WTC11 (cell line): ENCODE measurements at regions not wholly inside any gene's neighbourhood (a gene's known extent, or its start where the extent isn't known, plus 50 kb on each side); places are given as distances from the start of the nearest gene placed in this dataset.

Experiments
- ATAC-seq: fragments of 200-7000 bp; cut with Tn5 transposase; 2 replicates; pipeline ENCODE4 v1.10.0; 2021; ENCODE audit warnings: mild to moderate bottlenecking, moderate library complexity
- CTCF ChIA-PET: fragments of 300-600 bp; sonication (Branson Sonifier 250); formaldehyde crosslinking; loops from one replicate; lab custom pipeline; 2021; ENCODE audit warnings: antibody characterized with exemption; lab: Charles Lee
- POLR2A ChIA-PET: fragments of 350-600 bp; sonication (Branson Sonifier 250); formaldehyde crosslinking; loops from one replicate; lab custom pipeline; 2021; ENCODE audit warnings: antibody characterized with exemption; lab: Charles Lee
- DNase-seq: peaks from one replicate; pipeline ENCODE4 v3.0.0; 2021; ENCODE audit warnings: low spot score
- H3K27ac Mint-ChIP-seq: 2 replicates; pipeline ENCODE4 v1.8.0; 2021; ENCODE audit warnings: mixed read lengths
- H3K27me3 Mint-ChIP-seq: 2 replicates; pipeline ENCODE4 v1.8.0; 2021; ENCODE audit warnings: low read depth, mild to moderate bottlenecking, moderate library complexity, mixed read lengths
- H3K36me3 Mint-ChIP-seq: 2 replicates; pipeline ENCODE4 v1.8.0; 2021; ENCODE audit warnings: mixed read lengths
- H3K4me1 Mint-ChIP-seq: 2 replicates; pipeline ENCODE4 v1.8.0; 2022; ENCODE audit warnings: mixed read lengths
- H3K4me3 Mint-ChIP-seq: 2 replicates; pipeline ENCODE4 v1.8.0; 2021; ENCODE audit warnings: mild to moderate bottlenecking, moderate library complexity, mixed read lengths
- H3K9me3 Mint-ChIP-seq: 2 replicates; pipeline ENCODE4 v1.8.0; 2021; ENCODE audit warnings: mixed read lengths
- CBFB ChIP-seq: sonication (generic); formaldehyde crosslinking; IDR thresholded peaks from 2 replicates; pipeline ENCODE4 v1.8.1; 2022; ENCODE audit warnings: mild to moderate bottlenecking, low read depth, missing genetic modification reagents
- CREM ChIP-seq: sonication (generic); formaldehyde crosslinking; IDR thresholded peaks from 2 replicates; pipeline ENCODE4 v1.8.1; 2022; ENCODE audit warnings: mild to moderate bottlenecking, missing genetic modification reagents, moderate library complexity
- ETV6 ChIP-seq: sonication (generic); formaldehyde crosslinking; IDR thresholded peaks from 2 replicates; pipeline ENCODE4 v1.8.1; 2022; ENCODE audit warnings: mild to moderate bottlenecking, missing genetic modification reagents
- GABPB1 ChIP-seq: sonication (generic); formaldehyde crosslinking; IDR thresholded peaks from 2 replicates; pipeline ENCODE4 v1.8.1; 2023; ENCODE audit warnings: mild to moderate bottlenecking, missing genetic modification reagents
- GRHL2 ChIP-seq: fragments of 250-450 bp; sonication (Bioruptor Pico); IDR thresholded peaks from 2 replicates; pipeline ENCODE4 v1.8.0; 2022; ENCODE audit warnings: mild to moderate bottlenecking, moderate library complexity; ENCODE audit not compliant: insufficient replicate concordance, severe bottlenecking
- JUN ChIP-seq: sonication (generic); formaldehyde crosslinking; IDR thresholded peaks from 2 replicates; pipeline ENCODE4 v1.8.0; 2023; ENCODE audit warnings: mild to moderate bottlenecking, missing genetic modification reagents
- NFYB ChIP-seq: sonication (generic); formaldehyde crosslinking; conservative IDR thresholded peaks from 2 replicates; pipeline ENCODE4 v1.8.0; 2022; ENCODE audit warnings: low read depth, missing genetic modification reagents
- NR1H2 ChIP-seq: sonication (generic); formaldehyde crosslinking; IDR thresholded peaks from 2 replicates; pipeline ENCODE4 v1.9.0; 2021; ENCODE audit warnings: mild to moderate bottlenecking, moderate library complexity, missing genetic modification reagents
- NR2C2 ChIP-seq: sonication (generic); formaldehyde crosslinking; IDR thresholded peaks from 2 replicates; pipeline ENCODE4 v1.8.0; 2022; ENCODE audit warnings: mild to moderate bottlenecking, missing genetic modification reagents
- SOX15 ChIP-seq: fragments of 250-450 bp; sonication (Bioruptor Pico); IDR thresholded peaks from 2 replicates; pipeline ENCODE4 v1.9.0; 2021; ENCODE audit warnings: mild to moderate bottlenecking
- TP53 ChIP-seq: sonication (generic); formaldehyde crosslinking; IDR thresholded peaks from 2 replicates; pipeline ENCODE4 v1.8.1; 2023; ENCODE audit warnings: mild to moderate bottlenecking, missing genetic modification reagents
- ZNF138 ChIP-seq: sonication (generic); formaldehyde crosslinking; conservative IDR thresholded peaks from 2 replicates; pipeline ENCODE4 v1.8.1; 2022; ENCODE audit warnings: mild to moderate bottlenecking, moderate library complexity, missing genetic modification reagents
- ZNF671 ChIP-seq: fragments of 250-450 bp; sonication (Bioruptor Pico); IDR thresholded peaks from 2 replicates; pipeline ENCODE4 v1.8.0; 2021; ENCODE audit warnings: mild to moderate bottlenecking
- TF ChIP-seq, protein P1 (sequence below): sonication (generic); formaldehyde crosslinking; IDR thresholded peaks from 2 replicates; pipeline ENCODE4 v1.8.0; 2023; ENCODE audit warnings: missing genetic modification reagents, mild to moderate bottlenecking, borderline replicate concordance
- TF ChIP-seq, protein P2 (sequence below): fragments of 200-600 bp; IDR thresholded peaks from 2 replicates; pipeline ENCODE4 v1.8.0; 2022; ENCODE audit warnings: antibody characterized with exemption
- TF ChIP-seq, protein P3 (sequence below): sonication (generic); formaldehyde crosslinking; IDR thresholded peaks from 2 replicates; pipeline ENCODE4 v1.8.1; 2022; ENCODE audit warnings: low read depth, mild to moderate bottlenecking, moderate library complexity, missing genetic modification reagents, borderline replicate concordance
- TF ChIP-seq, protein P4 (sequence below): fragments of 250-450 bp; sonication (Bioruptor Pico); IDR thresholded peaks from 2 replicates; pipeline ENCODE4 v1.9.0; 2021; ENCODE audit warnings: mild to moderate bottlenecking
- TF ChIP-seq, protein P5 (sequence below): fragments of 250-450 bp; sonication (Bioruptor Pico); conservative IDR thresholded peaks from 2 replicates; pipeline ENCODE4 v1.9.0; 2021; ENCODE audit warnings: mild to moderate bottlenecking

DNA sequence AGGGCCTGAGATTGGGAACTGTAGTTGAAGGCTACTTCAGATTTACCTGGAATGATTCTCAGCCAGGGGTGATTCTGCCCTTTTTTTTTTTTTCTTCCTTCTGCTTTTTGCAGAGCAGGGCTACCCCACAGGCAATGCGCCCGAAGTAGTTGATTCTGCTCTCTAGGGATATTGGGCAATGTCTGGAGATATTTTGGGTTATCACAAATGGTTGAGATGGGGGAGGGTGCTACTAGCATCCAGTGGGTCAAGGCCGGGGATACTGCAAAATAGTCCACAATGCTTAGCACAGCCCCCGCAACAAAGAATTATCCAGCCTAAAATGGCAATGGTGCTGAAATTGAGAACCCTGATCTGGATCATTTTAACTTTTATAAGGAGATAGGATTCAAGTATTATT is 71.2 kb upstream of the ZMYND8 start (continued):
- TF ChIP-seq, protein P1, sequence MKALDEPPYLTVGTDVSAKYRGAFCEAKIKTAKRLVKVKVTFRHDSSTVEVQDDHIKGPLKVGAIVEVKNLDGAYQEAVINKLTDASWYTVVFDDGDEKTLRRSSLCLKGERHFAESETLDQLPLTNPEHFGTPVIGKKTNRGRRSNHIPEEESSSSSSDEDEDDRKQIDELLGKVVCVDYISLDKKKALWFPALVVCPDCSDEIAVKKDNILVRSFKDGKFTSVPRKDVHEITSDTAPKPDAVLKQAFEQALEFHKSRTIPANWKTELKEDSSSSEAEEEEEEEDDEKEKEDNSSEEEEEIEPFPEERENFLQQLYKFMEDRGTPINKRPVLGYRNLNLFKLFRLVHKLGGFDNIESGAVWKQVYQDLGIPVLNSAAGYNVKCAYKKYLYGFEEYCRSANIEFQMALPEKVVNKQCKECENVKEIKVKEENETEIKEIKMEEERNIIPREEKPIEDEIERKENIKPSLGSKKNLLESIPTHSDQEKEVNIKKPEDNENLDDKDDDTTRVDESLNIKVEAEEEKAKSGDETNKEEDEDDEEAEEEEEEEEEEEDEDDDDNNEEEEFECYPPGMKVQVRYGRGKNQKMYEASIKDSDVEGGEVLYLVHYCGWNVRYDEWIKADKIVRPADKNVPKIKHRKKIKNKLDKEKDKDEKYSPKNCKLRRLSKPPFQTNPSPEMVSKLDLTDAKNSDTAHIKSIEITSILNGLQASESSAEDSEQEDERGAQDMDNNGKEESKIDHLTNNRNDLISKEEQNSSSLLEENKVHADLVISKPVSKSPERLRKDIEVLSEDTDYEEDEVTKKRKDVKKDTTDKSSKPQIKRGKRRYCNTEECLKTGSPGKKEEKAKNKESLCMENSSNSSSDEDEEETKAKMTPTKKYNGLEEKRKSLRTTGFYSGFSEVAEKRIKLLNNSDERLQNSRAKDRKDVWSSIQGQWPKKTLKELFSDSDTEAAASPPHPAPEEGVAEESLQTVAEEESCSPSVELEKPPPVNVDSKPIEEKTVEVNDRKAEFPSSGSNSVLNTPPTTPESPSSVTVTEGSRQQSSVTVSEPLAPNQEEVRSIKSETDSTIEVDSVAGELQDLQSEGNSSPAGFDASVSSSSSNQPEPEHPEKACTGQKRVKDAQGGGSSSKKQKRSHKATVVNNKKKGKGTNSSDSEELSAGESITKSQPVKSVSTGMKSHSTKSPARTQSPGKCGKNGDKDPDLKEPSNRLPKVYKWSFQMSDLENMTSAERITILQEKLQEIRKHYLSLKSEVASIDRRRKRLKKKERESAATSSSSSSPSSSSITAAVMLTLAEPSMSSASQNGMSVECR: no peak
- TF ChIP-seq ETV6 (CRISPR knock-in tag) (no peak), ZNF671 (CRISPR knock-in tag) (no peak)
- TF ChIP-seq, protein P2, sequence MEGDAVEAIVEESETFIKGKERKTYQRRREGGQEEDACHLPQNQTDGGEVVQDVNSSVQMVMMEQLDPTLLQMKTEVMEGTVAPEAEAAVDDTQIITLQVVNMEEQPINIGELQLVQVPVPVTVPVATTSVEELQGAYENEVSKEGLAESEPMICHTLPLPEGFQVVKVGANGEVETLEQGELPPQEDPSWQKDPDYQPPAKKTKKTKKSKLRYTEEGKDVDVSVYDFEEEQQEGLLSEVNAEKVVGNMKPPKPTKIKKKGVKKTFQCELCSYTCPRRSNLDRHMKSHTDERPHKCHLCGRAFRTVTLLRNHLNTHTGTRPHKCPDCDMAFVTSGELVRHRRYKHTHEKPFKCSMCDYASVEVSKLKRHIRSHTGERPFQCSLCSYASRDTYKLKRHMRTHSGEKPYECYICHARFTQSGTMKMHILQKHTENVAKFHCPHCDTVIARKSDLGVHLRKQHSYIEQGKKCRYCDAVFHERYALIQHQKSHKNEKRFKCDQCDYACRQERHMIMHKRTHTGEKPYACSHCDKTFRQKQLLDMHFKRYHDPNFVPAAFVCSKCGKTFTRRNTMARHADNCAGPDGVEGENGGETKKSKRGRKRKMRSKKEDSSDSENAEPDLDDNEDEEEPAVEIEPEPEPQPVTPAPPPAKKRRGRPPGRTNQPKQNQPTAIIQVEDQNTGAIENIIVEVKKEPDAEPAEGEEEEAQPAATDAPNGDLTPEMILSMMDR: no peak
- TF ChIP-seq, protein P3, sequence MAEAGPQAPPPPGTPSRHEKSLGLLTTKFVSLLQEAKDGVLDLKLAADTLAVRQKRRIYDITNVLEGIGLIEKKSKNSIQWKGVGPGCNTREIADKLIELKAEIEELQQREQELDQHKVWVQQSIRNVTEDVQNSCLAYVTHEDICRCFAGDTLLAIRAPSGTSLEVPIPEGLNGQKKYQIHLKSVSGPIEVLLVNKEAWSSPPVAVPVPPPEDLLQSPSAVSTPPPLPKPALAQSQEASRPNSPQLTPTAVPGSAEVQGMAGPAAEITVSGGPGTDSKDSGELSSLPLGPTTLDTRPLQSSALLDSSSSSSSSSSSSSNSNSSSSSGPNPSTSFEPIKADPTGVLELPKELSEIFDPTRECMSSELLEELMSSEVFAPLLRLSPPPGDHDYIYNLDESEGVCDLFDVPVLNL (CRISPR knock-in tag): no peak

DNA sequence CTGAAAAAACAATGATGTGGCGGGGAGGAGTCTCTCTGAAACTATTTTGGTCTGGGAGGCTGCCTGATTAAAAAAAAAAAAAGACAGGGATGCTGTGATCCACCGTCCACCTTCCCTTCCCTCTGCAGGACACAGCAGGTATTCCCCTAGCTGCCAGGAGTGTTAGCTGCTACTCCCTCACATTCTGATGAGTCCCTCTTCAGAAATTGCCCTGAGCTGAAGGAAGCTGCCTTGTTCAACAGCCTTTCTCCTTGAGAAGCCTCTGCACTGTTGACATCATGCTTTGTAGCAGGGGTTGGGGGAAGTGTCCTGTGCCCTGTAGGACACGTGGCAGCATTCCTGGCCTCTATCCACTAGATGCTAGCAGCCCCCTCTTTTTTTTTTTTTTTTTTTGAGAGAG is 71.7 kb upstream of the ZMYND8 start:
- POLR2A ChIA-PET: no interaction called here
- ATAC-seq: peak; percentile 79
- CTCF ChIA-PET: interaction anchor here (0.6 to 1.5 kb wide), 6 partner anchors 14 to 1096 kb away, joined by 3 to 8 read pairs (median 4); no protein-coding TSS in a partner anchor

DNA sequence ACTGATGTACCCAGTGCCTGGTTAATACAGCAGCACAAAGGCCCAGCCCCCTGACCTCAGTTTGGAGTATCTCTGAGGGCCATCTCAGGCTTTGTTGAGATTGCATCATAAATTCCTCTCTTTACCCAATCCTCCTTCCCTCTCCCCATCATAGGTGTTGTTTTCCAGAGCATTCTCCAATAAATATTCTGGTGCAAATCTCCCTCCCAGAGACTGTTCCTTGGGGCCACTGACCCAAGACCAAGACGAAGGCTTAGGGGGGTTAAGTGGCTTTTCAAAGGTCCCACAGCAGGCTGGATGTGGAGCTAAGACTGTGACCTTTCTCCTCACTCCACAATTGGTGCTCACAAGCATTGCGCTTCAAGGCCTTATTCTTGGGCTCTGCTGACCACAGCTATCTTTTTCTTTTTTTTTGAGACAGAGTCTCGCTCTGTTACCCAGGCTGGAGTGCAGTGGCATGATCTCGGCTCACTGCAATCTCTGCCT is 72.4 kb upstream of the ZMYND8 start:
- Mint-ChIP-seq H3K36me3 (peaks cover 20% of the 10 kb centered on the region), H3K9me3 (peaks cover 18% of the 10 kb centered on the region), H3K4me3 (no peak overlapping the region), H3K27ac (no peak overlapping the region), H3K4me1 (no peaks in the 10 kb centered on the region; the same call in 1 of the 2 replicates), H3K27me3 (peaks cover 2% of the 10 kb centered on the region; the same call in 1 of the 2 replicates)
- POLR2A ChIA-PET: interaction anchor here (0.7 kb wide), 1 partner anchor 74 kb away, joined by 3 read pairs; no protein-coding TSS in a partner anchor
- DNase-seq: no peak
- CTCF ChIA-PET: interaction anchor here (0.6 to 1.5 kb wide), 7 partner anchors 14 to 1097 kb away, joined by 3 to 8 read pairs (median 4); no protein-coding TSS in a partner anchor
- ATAC-seq: no peak
- TF ChIP-seq NR2C2 (CRISPR knock-in tag) (no peak), GABPB1 (peak; percentile 95)

More for the DNA sequence above, 71.7 kb upstream of the ZMYND8 start:
- peaks cover 18% of the 10 kb centered on the region for H3K9me3 Mint-ChIP-seq
- H3K27ac Mint-ChIP-seq: no peak overlapping the region
- H3K36me3 Mint-ChIP-seq: peaks cover 20% of the 10 kb centered on the region
- H3K27me3 Mint-ChIP-seq: peaks cover 2% of the 10 kb centered on the region; the same call in 1 of the 2 replicates
- peaks cover 7% of the 10 kb centered on the region for H3K4me1 Mint-ChIP-seq
- no peak overlapping the region for H3K4me3 Mint-ChIP-seq
- DNase-seq: no peak
- TF ChIP-seq ZNF138 (CRISPR knock-in tag) (no peak), NR1H2 (CRISPR knock-in tag) (no peak)
- TF ChIP-seq, all 79 proteins: peak for 0

DNA sequence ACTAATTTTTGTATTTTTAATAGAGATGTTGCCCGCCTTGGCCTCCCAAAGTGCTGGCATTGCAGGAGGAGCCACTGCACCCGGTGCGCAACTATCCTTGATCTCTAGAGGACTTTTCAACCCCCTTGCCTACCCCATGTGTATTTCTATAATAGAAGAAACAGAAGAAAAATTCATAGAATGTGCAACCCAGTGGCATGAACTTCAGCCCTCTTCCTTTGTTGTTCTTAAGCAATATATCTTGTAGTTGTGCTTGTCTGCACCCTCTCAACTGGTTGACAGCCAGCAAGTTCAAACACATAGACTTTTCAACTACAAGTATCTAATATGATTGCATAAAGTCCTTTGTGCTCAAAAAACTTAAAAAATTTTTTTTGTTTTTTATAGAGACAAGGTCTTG is 72.3 kb upstream of the NCOA3 start:
- no peaks in the 10 kb centered on the region for H3K4me1 Mint-ChIP-seq
- no peak overlapping the region for H3K27ac Mint-ChIP-seq
- H3K9me3 Mint-ChIP-seq: peaks cover 18% of the 10 kb centered on the region
- no peak overlapping the region for H3K4me3 Mint-ChIP-seq
- DNase-seq: no peak
- ChIA-PET CTCF (no interaction called here), POLR2A (no interaction called here)
- ATAC-seq: no peak
- H3K36me3 Mint-ChIP-seq: peaks cover 20% of the 10 kb centered on the region
- peaks cover 2% of the 10 kb centered on the region; the same call in 1 of the 2 replicates for H3K27me3 Mint-ChIP-seq
- no peak for TF ChIP-seq GRHL2 (CRISPR knock-in tag)
- TF ChIP-seq, protein P4, sequence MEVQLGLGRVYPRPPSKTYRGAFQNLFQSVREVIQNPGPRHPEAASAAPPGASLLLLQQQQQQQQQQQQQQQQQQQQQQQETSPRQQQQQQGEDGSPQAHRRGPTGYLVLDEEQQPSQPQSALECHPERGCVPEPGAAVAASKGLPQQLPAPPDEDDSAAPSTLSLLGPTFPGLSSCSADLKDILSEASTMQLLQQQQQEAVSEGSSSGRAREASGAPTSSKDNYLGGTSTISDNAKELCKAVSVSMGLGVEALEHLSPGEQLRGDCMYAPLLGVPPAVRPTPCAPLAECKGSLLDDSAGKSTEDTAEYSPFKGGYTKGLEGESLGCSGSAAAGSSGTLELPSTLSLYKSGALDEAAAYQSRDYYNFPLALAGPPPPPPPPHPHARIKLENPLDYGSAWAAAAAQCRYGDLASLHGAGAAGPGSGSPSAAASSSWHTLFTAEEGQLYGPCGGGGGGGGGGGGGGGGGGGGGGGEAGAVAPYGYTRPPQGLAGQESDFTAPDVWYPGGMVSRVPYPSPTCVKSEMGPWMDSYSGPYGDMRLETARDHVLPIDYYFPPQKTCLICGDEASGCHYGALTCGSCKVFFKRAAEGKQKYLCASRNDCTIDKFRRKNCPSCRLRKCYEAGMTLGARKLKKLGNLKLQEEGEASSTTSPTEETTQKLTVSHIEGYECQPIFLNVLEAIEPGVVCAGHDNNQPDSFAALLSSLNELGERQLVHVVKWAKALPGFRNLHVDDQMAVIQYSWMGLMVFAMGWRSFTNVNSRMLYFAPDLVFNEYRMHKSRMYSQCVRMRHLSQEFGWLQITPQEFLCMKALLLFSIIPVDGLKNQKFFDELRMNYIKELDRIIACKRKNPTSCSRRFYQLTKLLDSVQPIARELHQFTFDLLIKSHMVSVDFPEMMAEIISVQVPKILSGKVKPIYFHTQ (CRISPR knock-in tag): no peak
- TF ChIP-seq CBFB: no peak
- no peak for TF ChIP-seq TP53 (CRISPR knock-in tag)
- TF ChIP-seq NFYB (CRISPR knock-in tag): no peak
- TF ChIP-seq, protein P5, sequence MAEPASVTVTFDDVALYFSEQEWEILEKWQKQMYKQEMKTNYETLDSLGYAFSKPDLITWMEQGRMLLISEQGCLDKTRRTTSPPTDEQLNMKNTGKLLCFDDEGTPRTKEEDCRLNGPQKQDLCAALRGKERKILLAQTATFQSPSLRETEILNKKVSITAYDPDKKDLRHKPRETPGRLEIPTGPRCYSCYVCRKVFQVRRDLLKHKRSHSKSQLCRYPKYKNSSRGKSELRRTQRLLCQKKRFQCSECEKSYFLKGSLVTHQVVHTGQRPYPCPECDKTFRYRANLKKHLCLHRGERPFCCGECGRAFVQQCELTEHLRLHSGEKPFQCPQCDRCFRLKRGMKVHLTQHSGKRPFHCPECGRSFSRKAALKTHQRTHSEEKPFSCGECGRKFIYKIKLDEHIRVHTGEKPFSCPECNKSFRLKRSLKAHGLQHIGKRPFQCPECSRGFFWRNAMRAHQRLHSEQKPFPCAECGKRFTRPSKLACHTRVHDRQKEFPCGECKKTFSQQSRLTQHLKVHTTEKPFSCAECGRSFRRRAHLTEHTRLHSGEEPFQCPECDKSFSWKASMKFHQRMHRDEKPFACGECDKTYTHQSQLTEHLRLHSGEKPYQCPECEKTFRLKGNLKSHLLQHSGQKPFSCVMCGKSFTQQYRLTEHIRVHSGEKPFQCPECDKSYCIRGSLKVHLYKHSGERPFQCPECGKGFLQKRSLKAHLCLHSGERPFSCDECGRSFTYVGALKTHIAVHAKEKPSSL (CRISPR knock-in tag): no peak
- no peak for TF ChIP-seq SOX15 (CRISPR knock-in tag)
- TF ChIP-seq JUN (CRISPR knock-in tag): no peak
- TF ChIP-seq CREM (CRISPR knock-in tag): no peak
